ENCODE measurements at regions not wholly inside any gene's neighbourhood (a gene's known extent, or its start where the extent isn't known, plus 50 kb on each side); places are given as distances from the start of the nearest gene placed in this dataset.

DNA sequence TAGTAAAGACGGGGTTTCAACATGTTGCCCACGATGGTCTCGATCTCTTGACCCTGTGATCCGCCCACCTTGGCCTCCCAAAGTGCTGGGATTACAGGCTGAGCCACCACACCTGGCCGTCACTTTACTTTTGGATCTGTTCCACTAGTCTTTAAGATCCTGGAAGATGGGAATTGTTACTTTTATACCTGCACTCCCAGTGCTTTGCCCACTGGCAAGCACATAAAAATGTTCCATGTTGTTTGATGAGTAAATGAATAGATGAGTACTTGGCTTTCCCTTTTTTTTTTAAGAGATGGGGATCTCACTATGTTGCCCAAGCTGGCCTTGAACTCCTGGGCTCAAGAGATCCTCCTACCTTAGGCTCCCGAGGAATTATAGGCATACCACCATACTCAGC, 84.8 kb upstream of the SASH1 start:
- DNase-seq = no peak

DNA sequence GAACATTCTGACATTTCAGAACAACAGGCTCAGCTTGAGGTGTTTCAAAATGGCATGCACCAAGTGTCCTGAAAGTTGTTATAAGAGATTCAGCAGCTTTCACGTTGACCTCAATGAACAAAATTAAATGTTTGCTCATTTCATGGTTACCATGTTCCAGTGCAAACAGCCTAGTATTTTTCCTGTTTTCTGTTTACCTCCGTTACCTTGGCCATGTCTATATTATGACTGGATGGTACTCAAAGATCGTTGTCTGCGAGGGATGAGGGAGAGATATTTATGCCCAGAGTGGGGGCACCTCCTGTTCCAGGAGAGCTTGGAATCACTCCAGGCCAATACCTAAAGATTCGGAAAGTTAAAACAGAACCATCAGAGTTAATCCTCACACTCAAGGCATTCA, 83.8 kb upstream of the SASH1 start:
- DNase-seq = no peak

- DNase-seq = no peak
These were observed 81.2 kb upstream of the SASH1 start for GRCh38 chr6:148261470-148261869.

- DNase-seq = no peak
These were observed 79.6 kb upstream of the SASH1 start for GRCh38 chr6:148263010-148263409.

DNA sequence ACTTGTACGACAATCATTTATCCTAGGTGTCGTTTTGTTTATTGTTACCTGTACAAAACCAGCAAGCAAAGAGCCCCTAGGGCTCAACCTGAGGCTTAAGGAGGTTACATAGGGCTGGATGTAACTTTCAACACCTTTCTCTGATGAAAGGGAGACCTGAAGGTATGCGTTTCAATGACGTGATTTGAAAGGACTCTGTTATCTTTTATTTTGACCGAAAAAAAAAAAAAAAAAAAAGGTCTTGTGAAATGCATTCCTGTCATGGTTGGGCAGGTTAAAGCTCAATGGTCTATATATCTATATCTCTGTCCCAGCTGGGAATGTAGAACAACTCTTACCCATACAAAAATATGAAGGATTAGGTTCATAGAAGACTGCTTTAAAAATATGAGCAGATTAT, 78.7 kb upstream of the SASH1 start:
- no peak for DNase-seq

GRCh38 chr6:148265054-148265453, 77.6 kb upstream of the SASH1 start:
- DNase-seq = no peak

DNA sequence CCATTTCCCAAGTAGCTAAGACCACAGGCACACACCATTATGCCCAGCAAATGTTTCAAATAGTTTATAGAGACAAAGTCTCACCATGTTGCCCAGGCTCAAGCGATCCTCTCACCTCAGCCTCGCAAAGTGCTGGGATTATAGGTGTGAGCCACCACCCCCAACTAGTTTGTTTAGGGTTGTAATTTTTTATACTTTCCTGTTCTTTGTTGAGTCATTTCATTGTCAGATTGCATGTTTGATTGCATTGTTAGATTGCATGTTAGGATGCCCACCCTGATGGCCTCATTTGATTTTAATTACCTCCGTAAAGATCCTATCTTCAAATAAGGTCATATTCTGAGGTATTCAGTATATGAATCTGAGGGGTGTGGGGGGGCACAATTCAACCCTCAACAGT, 73.3 kb upstream of the SASH1 start:
- no peak for DNase-seq

- DNase-seq = peak; percentile 98
These were observed 70.8 kb upstream of the SASH1 start for GRCh38 chr6:148271711-148272439.

GRCh38 chr6:148272597-148272996, 70.0 kb upstream of the SASH1 start:
- peak; percentile 51 for DNase-seq

DNA sequence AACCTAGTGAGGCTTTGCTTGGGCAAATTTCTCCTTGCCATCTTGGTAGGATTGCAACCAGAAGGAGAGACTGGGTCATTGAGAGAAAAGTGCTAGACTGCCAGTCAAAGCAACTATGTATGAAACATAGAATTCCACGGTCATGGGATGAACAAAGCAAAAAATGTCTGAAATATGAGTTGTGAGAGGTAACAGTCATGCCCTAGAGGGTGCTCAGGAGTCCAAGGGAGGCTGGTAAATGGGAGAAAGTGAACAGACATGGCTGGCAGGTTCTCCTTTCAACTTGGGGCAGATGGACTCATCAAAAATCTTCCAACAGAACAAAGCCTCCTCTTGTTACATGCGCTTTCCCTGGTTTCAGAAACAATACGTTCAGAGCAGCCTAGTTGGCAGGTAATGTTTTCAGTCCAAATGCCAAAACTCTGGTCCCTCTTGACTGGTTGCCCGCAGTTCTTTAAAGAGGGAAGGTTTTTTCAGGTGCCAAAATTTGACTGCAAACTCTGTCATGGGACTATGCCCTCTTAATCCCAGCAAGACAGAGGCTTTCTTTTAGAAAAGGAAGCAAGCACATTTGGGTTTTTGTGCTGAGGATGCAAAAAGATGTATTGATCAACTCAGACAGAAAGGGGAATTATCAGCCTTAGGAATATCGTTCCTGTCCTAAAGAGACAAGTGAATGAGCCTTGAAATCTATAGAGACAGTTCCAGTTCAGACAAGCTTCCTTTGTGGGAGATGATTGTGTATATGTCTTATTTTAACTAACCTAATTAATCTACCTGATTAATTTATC, 68.5 kb upstream of the SASH1 start:
- DNase-seq = peak; percentile 56

- DNase-seq = no peak
These were observed 67.8 kb upstream of the SASH1 start for GRCh38 chr6:148274809-148275208.

DNA sequence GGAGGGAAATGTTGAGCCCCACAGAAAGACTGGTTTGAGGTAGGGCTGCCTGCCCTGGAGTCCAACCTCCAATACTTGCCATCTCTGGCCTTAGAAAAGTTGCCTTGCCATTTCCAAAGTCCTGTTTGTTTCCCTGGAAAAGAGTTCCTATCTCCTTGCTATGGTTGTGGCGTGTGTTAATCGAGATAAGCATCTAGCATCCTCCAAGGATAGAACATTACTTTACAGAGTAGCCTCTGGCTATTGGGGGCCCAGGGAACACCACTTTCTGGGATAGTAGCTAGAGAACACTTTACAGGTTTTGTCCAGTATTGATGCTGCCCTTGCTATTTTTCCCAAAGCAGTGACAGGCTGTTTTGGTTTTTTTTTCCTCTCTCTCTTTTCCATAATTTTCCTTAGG, 57.4 kb upstream of the SASH1 start:
- DNase-seq = no peak

DNA sequence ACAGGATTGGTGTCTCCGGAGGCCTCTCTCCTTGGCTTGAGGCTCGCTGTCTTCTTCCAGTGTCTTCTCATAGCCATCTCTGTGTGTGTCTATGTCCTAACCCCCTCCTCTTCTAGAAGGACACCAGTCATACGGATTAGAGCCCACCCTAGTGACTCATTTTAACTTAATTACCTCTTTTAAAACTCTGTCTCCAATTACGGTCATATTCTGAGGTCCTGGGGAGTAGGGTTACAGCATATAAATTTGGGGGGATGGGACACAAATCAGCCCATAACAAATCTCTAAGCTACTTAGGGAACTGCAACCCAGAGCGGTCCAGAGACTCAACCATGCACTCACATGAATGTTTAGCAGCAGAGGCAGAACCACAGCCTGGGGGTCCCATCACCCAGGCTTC, 56.1 kb upstream of the SASH1 start:
- no peak for DNase-seq

DNA sequence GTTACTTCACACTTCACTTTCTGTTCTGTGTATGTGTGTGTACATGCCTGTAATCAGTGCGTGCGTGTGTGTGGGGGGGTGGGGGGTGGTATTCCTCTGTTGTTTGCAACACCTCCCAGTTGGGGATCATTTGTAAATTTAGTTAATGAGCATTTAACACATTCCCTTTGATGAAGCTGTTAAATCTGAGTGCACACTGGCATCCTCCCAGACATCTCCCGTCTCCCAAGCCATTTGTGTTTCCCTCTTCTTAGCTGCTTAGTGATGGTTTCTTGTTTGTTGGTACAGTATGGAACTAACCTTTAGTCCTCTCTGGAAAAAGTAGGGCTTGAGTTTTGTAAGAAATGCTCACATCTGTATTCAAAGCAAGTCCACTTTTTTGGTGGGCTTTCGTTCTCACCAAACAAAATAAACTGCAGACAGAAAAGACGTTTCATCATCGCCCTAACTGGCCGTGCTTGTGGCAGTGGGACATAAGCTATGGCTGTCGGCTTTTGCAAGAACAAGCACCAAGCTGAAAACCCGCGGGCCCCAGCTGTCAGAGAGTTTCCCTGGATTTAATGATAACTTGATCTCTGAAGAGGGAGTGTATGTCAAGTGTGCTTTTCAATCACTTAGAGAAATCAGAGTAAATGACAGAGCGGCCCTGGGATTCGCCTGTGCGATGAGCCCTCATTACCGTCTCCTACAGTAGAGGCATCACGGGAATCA, 54.9 kb upstream of the SASH1 start:
- no peak for DNase-seq

DNA sequence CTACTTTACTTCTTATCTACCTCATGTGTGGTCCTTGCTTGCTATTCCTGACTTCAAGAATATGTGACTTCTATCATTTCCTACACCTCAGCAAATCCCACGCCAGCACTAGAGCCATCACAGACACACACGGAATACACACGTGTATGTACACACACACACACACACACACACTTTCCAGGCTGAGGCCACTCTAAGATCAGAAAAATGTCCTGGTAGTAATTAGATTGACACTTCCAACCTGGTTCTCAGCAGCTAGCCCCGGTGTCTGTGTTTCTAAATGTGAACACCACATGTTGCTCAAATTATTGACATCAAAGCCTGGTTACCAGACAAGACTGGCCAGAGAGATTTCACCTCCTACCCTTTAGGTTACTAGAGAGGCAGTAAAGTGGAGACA, 54.1 kb upstream of the SASH1 start:
- no peak for DNase-seq

DNA sequence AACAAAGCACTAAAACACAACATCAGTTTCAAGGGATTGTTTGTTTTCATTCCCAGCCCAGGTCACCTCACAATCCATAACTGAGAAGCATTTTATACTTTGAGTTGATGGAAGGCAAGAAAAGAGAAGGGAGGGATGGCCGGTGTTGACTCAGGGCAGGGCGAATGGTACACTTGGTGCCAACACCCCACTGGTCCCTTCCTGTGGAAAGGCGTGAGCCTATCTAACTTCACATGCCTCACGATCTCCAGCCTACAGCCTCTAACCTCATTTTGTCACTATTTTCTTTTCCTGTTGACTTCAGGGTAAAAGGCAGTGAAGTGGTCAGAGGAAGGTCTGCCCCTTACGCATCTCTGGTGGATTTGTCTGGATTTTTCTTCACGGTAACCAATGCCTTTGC, 53.5 kb upstream of the SASH1 start:
- no peak for DNase-seq

- peak; percentile 78 for DNase-seq
These were observed 50.8 kb upstream of the SASH1 start for GRCh38 chr6:148291876-148292275.

All from fibroblast of skin of back (primary cell).